Liver (tissue), 3 donors: ENCODE measurements at regions not wholly inside any gene's neighbourhood (a gene's known extent, or its start where the extent isn't known, plus 50 kb on each side); places are given as distances from the start of the nearest gene placed in this dataset.

ENCODE experiments used
- TAF1 ChIP-seq: conservative IDR thresholded peaks from 2 replicates; pipeline ENCODE4 v1.6.1; 2016; ENCODE audit warnings: antibody characterized with exemption, mild to moderate bottlenecking
- YY1 ChIP-seq: IDR thresholded peaks from 2 replicates; pipeline ENCODE4 v1.6.1; 2016; ENCODE audit warnings: antibody characterized with exemption, mild to moderate bottlenecking
- TF ChIP-seq, protein P1 (sequence below): IDR thresholded peaks from 2 replicates; pipeline ENCODE4 v1.6.1; 2016; ENCODE audit warnings: antibody characterized with exemption
- TF ChIP-seq, protein P2 (sequence below): fragments of 150-350 bp; IDR thresholded peaks from 2 replicates; pipeline ENCODE4 v1.5.1; 2017; ENCODE audit warnings: improper control_type of control experiment, low read depth, low read length; ENCODE audit not compliant: missing input control
- TF ChIP-seq, protein P3 (sequence below): IDR thresholded peaks from 2 replicates; pipeline ENCODE4 v1.6.1; 2016; ENCODE audit warnings: antibody characterized with exemption
- TF ChIP-seq, protein P4 (sequence below): IDR thresholded peaks from 2 replicates; pipeline ENCODE4 v1.6.1; 2016; ENCODE audit warnings: antibody characterized with exemption, mild to moderate bottlenecking
- donor health status: healthy.
- donor health status: healthy.

DNA sequence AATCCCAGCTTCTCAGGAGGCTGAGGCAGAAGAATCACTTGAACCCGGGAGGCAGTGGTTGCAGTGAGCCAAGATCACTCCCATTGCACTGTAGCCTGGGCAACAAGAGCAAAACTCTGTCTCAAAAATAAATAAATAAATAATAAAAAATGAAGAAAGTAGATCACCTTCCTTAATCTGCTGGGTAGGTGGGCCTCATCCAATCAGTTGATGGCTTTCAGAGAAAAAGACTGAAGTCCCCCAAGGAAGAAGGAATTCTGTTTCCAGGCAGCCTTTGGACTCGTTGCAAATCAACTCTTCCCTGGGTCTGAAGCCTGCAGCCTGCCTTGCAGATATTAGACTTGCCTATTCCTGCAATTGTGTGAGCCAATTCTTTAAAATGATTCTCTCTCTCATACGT is 136.5 kb downstream of the TFCP2L1 start:
- TF ChIP-seq YY1 (no peak), TAF1 (no peak)
- TF ChIP-seq, protein P1, sequence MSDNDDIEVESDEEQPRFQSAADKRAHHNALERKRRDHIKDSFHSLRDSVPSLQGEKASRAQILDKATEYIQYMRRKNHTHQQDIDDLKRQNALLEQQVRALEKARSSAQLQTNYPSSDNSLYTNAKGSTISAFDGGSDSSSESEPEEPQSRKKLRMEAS: no peak
- TF ChIP-seq, protein P2, sequence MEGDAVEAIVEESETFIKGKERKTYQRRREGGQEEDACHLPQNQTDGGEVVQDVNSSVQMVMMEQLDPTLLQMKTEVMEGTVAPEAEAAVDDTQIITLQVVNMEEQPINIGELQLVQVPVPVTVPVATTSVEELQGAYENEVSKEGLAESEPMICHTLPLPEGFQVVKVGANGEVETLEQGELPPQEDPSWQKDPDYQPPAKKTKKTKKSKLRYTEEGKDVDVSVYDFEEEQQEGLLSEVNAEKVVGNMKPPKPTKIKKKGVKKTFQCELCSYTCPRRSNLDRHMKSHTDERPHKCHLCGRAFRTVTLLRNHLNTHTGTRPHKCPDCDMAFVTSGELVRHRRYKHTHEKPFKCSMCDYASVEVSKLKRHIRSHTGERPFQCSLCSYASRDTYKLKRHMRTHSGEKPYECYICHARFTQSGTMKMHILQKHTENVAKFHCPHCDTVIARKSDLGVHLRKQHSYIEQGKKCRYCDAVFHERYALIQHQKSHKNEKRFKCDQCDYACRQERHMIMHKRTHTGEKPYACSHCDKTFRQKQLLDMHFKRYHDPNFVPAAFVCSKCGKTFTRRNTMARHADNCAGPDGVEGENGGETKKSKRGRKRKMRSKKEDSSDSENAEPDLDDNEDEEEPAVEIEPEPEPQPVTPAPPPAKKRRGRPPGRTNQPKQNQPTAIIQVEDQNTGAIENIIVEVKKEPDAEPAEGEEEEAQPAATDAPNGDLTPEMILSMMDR: no peak
- TF ChIP-seq, protein P3, sequence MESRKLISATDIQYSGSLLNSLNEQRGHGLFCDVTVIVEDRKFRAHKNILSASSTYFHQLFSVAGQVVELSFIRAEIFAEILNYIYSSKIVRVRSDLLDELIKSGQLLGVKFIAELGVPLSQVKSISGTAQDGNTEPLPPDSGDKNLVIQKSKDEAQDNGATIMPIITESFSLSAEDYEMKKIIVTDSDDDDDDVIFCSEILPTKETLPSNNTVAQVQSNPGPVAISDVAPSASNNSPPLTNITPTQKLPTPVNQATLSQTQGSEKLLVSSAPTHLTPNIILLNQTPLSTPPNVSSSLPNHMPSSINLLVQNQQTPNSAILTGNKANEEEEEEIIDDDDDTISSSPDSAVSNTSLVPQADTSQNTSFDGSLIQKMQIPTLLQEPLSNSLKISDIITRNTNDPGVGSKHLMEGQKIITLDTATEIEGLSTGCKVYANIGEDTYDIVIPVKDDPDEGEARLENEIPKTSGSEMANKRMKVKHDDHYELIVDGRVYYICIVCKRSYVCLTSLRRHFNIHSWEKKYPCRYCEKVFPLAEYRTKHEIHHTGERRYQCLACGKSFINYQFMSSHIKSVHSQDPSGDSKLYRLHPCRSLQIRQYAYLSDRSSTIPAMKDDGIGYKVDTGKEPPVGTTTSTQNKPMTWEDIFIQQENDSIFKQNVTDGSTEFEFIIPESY: no peak
- TF ChIP-seq, protein P4, sequence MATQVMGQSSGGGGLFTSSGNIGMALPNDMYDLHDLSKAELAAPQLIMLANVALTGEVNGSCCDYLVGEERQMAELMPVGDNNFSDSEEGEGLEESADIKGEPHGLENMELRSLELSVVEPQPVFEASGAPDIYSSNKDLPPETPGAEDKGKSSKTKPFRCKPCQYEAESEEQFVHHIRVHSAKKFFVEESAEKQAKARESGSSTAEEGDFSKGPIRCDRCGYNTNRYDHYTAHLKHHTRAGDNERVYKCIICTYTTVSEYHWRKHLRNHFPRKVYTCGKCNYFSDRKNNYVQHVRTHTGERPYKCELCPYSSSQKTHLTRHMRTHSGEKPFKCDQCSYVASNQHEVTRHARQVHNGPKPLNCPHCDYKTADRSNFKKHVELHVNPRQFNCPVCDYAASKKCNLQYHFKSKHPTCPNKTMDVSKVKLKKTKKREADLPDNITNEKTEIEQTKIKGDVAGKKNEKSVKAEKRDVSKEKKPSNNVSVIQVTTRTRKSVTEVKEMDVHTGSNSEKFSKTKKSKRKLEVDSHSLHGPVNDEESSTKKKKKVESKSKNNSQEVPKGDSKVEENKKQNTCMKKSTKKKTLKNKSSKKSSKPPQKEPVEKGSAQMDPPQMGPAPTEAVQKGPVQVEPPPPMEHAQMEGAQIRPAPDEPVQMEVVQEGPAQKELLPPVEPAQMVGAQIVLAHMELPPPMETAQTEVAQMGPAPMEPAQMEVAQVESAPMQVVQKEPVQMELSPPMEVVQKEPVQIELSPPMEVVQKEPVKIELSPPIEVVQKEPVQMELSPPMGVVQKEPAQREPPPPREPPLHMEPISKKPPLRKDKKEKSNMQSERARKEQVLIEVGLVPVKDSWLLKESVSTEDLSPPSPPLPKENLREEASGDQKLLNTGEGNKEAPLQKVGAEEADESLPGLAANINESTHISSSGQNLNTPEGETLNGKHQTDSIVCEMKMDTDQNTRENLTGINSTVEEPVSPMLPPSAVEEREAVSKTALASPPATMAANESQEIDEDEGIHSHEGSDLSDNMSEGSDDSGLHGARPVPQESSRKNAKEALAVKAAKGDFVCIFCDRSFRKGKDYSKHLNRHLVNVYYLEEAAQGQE: no peak
